H9 (cell line): ENCODE measurements at regions not wholly inside any gene's neighbourhood (a gene's known extent, or its start where the extent isn't known, plus 50 kb on each side); places are given as distances from the start of the nearest gene placed in this dataset.

ENCODE experiments used
- DNase-seq: peaks from one replicate; pipeline ENCODE4 v3.0.0-alpha.2; 2017
- H2AFZ ChIP-seq: one replicate; pipeline ENCODE4 v1.6.1; 2013; ENCODE audit warnings: mild to moderate bottlenecking, low read length, control low read depth, moderate library complexity
- H2AK5ac ChIP-seq: 2 replicates; pipeline ENCODE4 v1.6.1; 2013; ENCODE audit warnings: low read length, control low read depth, mixed read lengths; ENCODE audit not compliant: insufficient read length
- H2BK120ac ChIP-seq: one replicate; pipeline ENCODE4 v1.6.1; 2013; ENCODE audit warnings: low read depth, mild to moderate bottlenecking, low read length, control low read depth, inconsistent platforms; ENCODE audit not compliant: poor library complexity, severe bottlenecking
- H2BK12ac ChIP-seq: 2 replicates; pipeline ENCODE4 v1.6.1; 2013; ENCODE audit warnings: low read length, control low read depth, mixed read lengths, low read depth; ENCODE audit not compliant: insufficient read length
- H2BK15ac ChIP-seq: 2 replicates; pipeline ENCODE4 v1.6.1; 2013; ENCODE audit warnings: low read depth, low read length, control low read depth
- H2BK20ac ChIP-seq: one replicate; pipeline ENCODE4 v1.6.1; 2013; ENCODE audit warnings: low read depth, mild to moderate bottlenecking, low read length, control low read depth, inconsistent platforms; ENCODE audit not compliant: poor library complexity, severe bottlenecking
- H2BK5ac ChIP-seq: 2 replicates; pipeline ENCODE4 v1.6.1; 2013; ENCODE audit warnings: low read length, control low read depth, mixed read lengths; ENCODE audit not compliant: insufficient read length
- H3K14ac ChIP-seq: 2 replicates; pipeline ENCODE4 v1.6.1; 2013; ENCODE audit warnings: low read length, control low read depth; ENCODE audit not compliant: insufficient read depth
- H3K18ac ChIP-seq: 2 replicates; pipeline ENCODE4 v1.6.1; 2013; ENCODE audit warnings: low read depth, mild to moderate bottlenecking, mixed read lengths, low read length, control low read depth; ENCODE audit not compliant: insufficient read length
- H3K23ac ChIP-seq: 2 replicates; pipeline ENCODE4 v1.6.1; 2013; ENCODE audit warnings: low read length, control low read depth, mixed read lengths, low read depth; ENCODE audit not compliant: insufficient read length
- H3K23me2 ChIP-seq: 2 replicates; pipeline ENCODE4 v1.6.1; 2013; ENCODE audit warnings: low read depth, mild to moderate bottlenecking, mixed read lengths, low read length, control low read depth; ENCODE audit not compliant: insufficient read length, poor library complexity, severe bottlenecking
- H3K27ac ChIP-seq: 2 replicates; pipeline ENCODE4 v1.5.1; 2013; ENCODE audit warnings: low read length, control low read depth, mixed read lengths, low read depth; ENCODE audit not compliant: insufficient read length
- H3K27me3 ChIP-seq: 2 replicates; pipeline ENCODE4 v1.6.1; 2013; ENCODE audit warnings: low read length, control low read depth, inconsistent platforms; ENCODE audit not compliant: insufficient read depth
- H3K4ac ChIP-seq: 2 replicates; pipeline ENCODE4 v1.6.1; 2013; ENCODE audit warnings: low read depth, mild to moderate bottlenecking, control low read depth, inconsistent platforms, low read length, moderate library complexity
- H3K4me1 ChIP-seq: 2 replicates; pipeline ENCODE4 v1.6.1; 2013; ENCODE audit warnings: low read length, control low read depth, inconsistent platforms; ENCODE audit not compliant: insufficient read depth
- H3K4me2 ChIP-seq: 2 replicates; pipeline ENCODE4 v1.6.1; 2013; ENCODE audit warnings: low read length, control low read depth, mixed read lengths; ENCODE audit not compliant: insufficient read length, insufficient read depth
- H3K56ac ChIP-seq: 2 replicates; pipeline ENCODE4 v1.6.1; 2013; ENCODE audit warnings: low read depth, mild to moderate bottlenecking, mixed read lengths, low read length, control low read depth; ENCODE audit not compliant: insufficient read length
- H3K79me1 ChIP-seq: 2 replicates; pipeline ENCODE4 v1.6.1; 2013; ENCODE audit warnings: low read depth, mild to moderate bottlenecking, moderate library complexity, low read length, control low read depth, inconsistent platforms; ENCODE audit not compliant: insufficient read depth, poor library complexity, severe bottlenecking
- H3K79me2 ChIP-seq: 2 replicates; pipeline ENCODE4 v1.6.1; 2013; ENCODE audit warnings: low read length, control low read depth, inconsistent platforms; ENCODE audit not compliant: insufficient read depth
- H3K9ac ChIP-seq: 2 replicates; pipeline ENCODE4 v1.6.1; 2013; ENCODE audit warnings: low read length, control low read depth, mixed read lengths; ENCODE audit not compliant: insufficient read length; ENCODE audit errors: extremely low read depth
- H3K9me3 ChIP-seq: one replicate; pipeline ENCODE4 v1.6.1; 2013; ENCODE audit warnings: low read depth, low read length, inconsistent platforms; ENCODE audit not compliant: control insufficient read depth
- H3T11ph ChIP-seq: one replicate; pipeline ENCODE4 v1.6.1; 2013; ENCODE audit warnings: mild to moderate bottlenecking, low read length, control low read depth, inconsistent platforms
- H4K20me1 ChIP-seq: one replicate; pipeline ENCODE4 v1.6.1; 2013; ENCODE audit not compliant: control insufficient read depth, insufficient read length, insufficient read depth
- H4K5ac ChIP-seq: 2 replicates; pipeline ENCODE4 v1.6.1; 2013; ENCODE audit warnings: low read depth, mild to moderate bottlenecking, mixed read lengths, low read length, control low read depth; ENCODE audit not compliant: insufficient read length
- H4K8ac ChIP-seq: replicated peaks from 2 replicates; pipeline ENCODE4 v1.6.1; 2013; ENCODE audit warnings: low read length, control low read depth, mixed read lengths, low read depth; ENCODE audit not compliant: insufficient read length
- H4K91ac ChIP-seq: 2 replicates; pipeline ENCODE4 v1.6.1; 2013; ENCODE audit warnings: low read depth, mild to moderate bottlenecking, moderate library complexity, mixed read lengths, low read length, control low read depth; ENCODE audit not compliant: insufficient read length
- H3K27ac Mint-ChIP-seq, 3 experiments: 2 replicates in 2 of 3; 3 replicates in 1 of 3; pipeline ENCODE4 v1.8.0; 2020 to 2021; ENCODE audit warnings: mixed read lengths in 3 of 3, mild to moderate bottlenecking in 1 of 3, moderate library complexity in 1 of 3
- H3K27me3 Mint-ChIP-seq: 2 replicates; pipeline ENCODE4 v1.8.0; 2021; ENCODE audit warnings: low read depth, mild to moderate bottlenecking, moderate library complexity, mixed read lengths
- H3K36me3 Mint-ChIP-seq, 3 experiments: 2 replicates in 2 of 3; 3 replicates in 1 of 3; pipeline ENCODE4 v1.8.0; 2020 to 2021; ENCODE audit warnings: low read depth in 3 of 3, mixed read lengths in 3 of 3; ENCODE audit not compliant: insufficient read depth in 1 of 3
- H3K4me1 Mint-ChIP-seq, 2 experiments: 2 replicates each; pipeline ENCODE4 v1.8.0; 2020; ENCODE audit warnings: mixed read lengths in 2 of 2
- H3K4me3 Mint-ChIP-seq, 2 experiments: 2 replicates in 1 of 2; 3 replicates in 1 of 2; pipeline ENCODE4 v1.8.0; 2020 to 2021; ENCODE audit warnings: mild to moderate bottlenecking in 2 of 2, mixed read lengths in 2 of 2, moderate library complexity in 1 of 2
- H3K9me3 Mint-ChIP-seq, 2 experiments: 2 replicates in 1 of 2; 3 replicates in 1 of 2; pipeline ENCODE4 v1.8.0; 2020; ENCODE audit warnings: mild to moderate bottlenecking in 2 of 2, mixed read lengths in 2 of 2, moderate library complexity in 1 of 2
- CTCF ChIP-seq: fragments of 200-600 bp; sonication (generic); conservative IDR thresholded peaks from 3 replicates; pipeline ENCODE4 v1.8.0; 2021; ENCODE audit warnings: antibody characterized with exemption, mild to moderate bottlenecking
- WGBS: extraction: QIAGEN DNeasy Blood & Tissue Kit; methylation state at CpG from one replicate; pipeline ENCODE4 v1.1.7; 2013; ENCODE audit warnings: missing lambda C conversion rate, low lambda C conversion rate, mixed read lengths; ENCODE audit not compliant: insufficient read length; ENCODE audit errors: extremely low coverage; 5-methylcytosine and 5-hydroxymethylcytosine counted together

GRCh38 chr1:216916890-216917438 lies 193.7 kb upstream of the ESRRG start:
- no peak overlapping the region for H2AFZ ChIP-seq
- no peak overlapping the region for H2BK5ac ChIP-seq
- Mint-ChIP-seq H3K36me3 (no peaks in the 10 kb centered on the region), H3K27me3 (no peaks in the 10 kb centered on the region), H3K4me1 (peaks cover 5% of the 10 kb centered on the region in 2 experiments; a peak in 3 of 4 replicates), H3K4me3 (no peak overlapping the region), H3K9me3 (no peaks in the 10 kb centered on the region), H3K27ac (no peak overlapping the region)
- no peaks in the 10 kb centered on the region for H3K9me3 ChIP-seq
- no peaks in the 10 kb centered on the region for H3K79me1 ChIP-seq
- no peak overlapping the region for H3T11ph ChIP-seq
- H4K8ac ChIP-seq, result no peak overlapping the region
- H4K20me1 ChIP-seq, result no peaks in the 10 kb centered on the region
- no peak overlapping the region for H2BK20ac ChIP-seq
- no peak overlapping the region for H4K5ac ChIP-seq
- no peak for TF ChIP-seq CTCF
- H3K23me2 ChIP-seq, result no peaks in the 10 kb centered on the region
- H3K4ac ChIP-seq, result no peak overlapping the region
- no peak overlapping the region for H3K4me2 ChIP-seq
- H2AK5ac ChIP-seq, result no peak overlapping the region
- H4K91ac ChIP-seq, result no peak overlapping the region
- H2BK15ac ChIP-seq, result no peak overlapping the region
- H3K27me3 ChIP-seq, result no peaks in the 10 kb centered on the region
- no peak overlapping the region for H3K56ac ChIP-seq
- no peak overlapping the region for H2BK12ac ChIP-seq
- no peak overlapping the region for H3K23ac ChIP-seq
- DNase-seq, result no peak
- H3K9ac ChIP-seq, result no peak overlapping the region
- H3K79me2 ChIP-seq, result no peaks in the 10 kb centered on the region
- WGBS, result no CpG with 5 or more reads among the region's 6 CpGs
- no peak overlapping the region for H3K27ac ChIP-seq
- H2BK120ac ChIP-seq, result no peak overlapping the region
- H3K14ac ChIP-seq, result no peak overlapping the region
- no peaks in the 10 kb centered on the region for H3K4me1 ChIP-seq
- no peak overlapping the region for H3K18ac ChIP-seq
